ENCODE measurements at regions not wholly inside any gene's neighbourhood (a gene's known extent, or its start where the extent isn't known, plus 50 kb on each side); places are given as distances from the start of the nearest gene placed in this dataset.

DNA sequence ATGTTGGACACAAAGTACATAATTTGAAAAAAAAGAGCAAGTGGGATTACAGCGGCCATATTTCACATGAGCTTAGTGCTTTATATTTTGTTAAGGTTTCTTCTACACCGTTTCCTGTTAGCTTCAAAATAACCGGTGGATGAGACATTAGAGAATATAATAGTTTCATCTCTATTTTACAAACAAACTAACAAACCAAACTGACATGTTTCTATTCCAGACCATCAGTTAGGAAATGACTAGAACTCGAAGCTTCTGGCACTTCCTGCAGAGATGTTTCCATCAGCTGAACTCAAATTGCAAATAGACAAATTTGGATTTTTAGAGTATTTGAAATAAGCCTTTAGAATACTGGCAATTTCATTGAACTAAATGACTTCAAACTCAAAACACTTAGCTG, 86.5 kb downstream of the MTRR start:
- H3K36me3 Mint-ChIP-seq (ENCODE audit: unreplicated experiment) = no peaks in the 10 kb centered on the region
- no peak overlapping the region for H3K27ac Mint-ChIP-seq (ENCODE audit: unreplicated experiment)
- DNase-seq = no peak
- H3K9me3 Mint-ChIP-seq (ENCODE audit: unreplicated experiment) = peaks cover 2% of the 10 kb centered on the region
- H3K4me1 Mint-ChIP-seq (ENCODE audit: low read depth, unreplicated experiment) = no peaks in the 10 kb centered on the region
- TF ChIP-seq, protein P1, sequence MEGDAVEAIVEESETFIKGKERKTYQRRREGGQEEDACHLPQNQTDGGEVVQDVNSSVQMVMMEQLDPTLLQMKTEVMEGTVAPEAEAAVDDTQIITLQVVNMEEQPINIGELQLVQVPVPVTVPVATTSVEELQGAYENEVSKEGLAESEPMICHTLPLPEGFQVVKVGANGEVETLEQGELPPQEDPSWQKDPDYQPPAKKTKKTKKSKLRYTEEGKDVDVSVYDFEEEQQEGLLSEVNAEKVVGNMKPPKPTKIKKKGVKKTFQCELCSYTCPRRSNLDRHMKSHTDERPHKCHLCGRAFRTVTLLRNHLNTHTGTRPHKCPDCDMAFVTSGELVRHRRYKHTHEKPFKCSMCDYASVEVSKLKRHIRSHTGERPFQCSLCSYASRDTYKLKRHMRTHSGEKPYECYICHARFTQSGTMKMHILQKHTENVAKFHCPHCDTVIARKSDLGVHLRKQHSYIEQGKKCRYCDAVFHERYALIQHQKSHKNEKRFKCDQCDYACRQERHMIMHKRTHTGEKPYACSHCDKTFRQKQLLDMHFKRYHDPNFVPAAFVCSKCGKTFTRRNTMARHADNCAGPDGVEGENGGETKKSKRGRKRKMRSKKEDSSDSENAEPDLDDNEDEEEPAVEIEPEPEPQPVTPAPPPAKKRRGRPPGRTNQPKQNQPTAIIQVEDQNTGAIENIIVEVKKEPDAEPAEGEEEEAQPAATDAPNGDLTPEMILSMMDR (IDR thresholded peaks at IDR 0.05; ENCODE audit: partially characterized antibody, unreplicated experiment) = no peak
- no peaks in the 10 kb centered on the region for H3K27me3 Mint-ChIP-seq (ENCODE audit: unreplicated experiment)
- H3K4me3 Mint-ChIP-seq (ENCODE audit: unreplicated experiment) = no peak overlapping the region

DNA sequence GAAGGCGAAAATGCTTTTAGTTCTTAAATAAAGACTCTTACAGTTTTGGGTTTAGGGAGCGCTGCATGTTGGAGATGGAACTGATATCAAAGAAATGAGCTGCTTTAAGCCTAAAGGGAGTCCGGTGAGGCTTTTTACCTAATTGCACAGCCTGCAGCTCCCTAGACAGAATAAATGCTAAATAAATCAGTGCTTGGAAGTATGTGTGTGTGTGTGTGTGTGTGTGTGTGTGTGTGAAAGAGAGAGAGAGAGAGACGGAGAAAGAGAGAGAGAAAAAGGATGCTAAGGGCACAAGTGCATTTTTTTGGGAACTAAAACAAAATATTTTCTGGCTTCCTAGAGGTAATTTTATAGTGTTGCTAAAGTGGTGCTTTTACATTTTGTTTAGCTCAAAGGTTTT, 88.4 kb downstream of the MTRR start:
- TF ChIP-seq, protein P1 (IDR thresholded peaks at IDR 0.05; ENCODE audit: partially characterized antibody, unreplicated experiment) = no peak
- no peak for DNase-seq
- no peaks in the 10 kb centered on the region for H3K4me1 Mint-ChIP-seq (ENCODE audit: low read depth, unreplicated experiment)
- no peak overlapping the region for H3K4me3 Mint-ChIP-seq (ENCODE audit: unreplicated experiment)
- no peak overlapping the region for H3K27ac Mint-ChIP-seq (ENCODE audit: unreplicated experiment)
- no peaks in the 10 kb centered on the region for H3K9me3 Mint-ChIP-seq (ENCODE audit: unreplicated experiment)
- no peaks in the 10 kb centered on the region for H3K27me3 Mint-ChIP-seq (ENCODE audit: unreplicated experiment)
- H3K36me3 Mint-ChIP-seq (ENCODE audit: unreplicated experiment) = no peaks in the 10 kb centered on the region

DNA sequence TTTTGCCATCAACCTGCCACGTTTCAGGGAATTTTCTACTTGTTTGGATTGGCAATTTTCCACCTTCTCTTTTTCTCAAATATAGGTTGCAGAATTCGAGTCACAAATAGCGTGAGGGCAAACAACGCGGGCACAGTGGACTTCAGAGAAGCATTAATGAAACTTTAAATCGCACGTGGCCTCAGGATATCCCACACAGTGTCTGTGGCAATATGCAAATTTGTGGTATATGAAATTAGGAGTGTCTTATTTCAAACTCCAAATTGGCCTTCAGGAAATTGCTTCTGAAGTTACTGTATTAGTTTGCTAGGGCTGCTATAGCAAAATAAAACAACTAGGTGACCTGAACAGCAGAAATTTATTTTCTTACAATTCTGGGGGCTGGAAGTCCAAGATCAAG, 91.2 kb downstream of the MTRR start:
- no peak overlapping the region for H3K27ac Mint-ChIP-seq (ENCODE audit: unreplicated experiment)

DNA sequence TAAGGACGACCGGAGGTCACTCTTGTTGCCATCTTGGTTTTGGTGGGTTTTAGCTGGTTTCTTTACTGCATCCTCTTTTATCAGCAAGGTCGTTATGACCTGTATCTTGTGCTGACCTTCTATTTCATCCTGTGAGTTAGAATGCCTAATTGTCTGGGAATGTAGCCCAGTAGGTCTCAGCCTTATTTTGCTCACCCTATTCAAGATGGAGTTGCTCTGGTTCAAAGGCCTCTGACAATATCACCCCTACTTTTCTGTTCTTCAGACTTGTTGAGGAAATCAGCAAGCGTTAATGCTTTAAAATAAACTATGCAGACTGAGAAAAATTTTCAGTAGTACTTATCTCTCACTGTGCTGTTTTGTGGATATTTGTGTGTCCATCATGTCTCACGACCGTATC, 92.6 kb downstream of the MTRR start:
- Mint-ChIP-seq H3K27ac (ENCODE audit: unreplicated experiment) (no peak overlapping the region), H3K9me3 (ENCODE audit: unreplicated experiment) (no peaks in the 10 kb centered on the region), H3K27me3 (ENCODE audit: unreplicated experiment) (no peaks in the 10 kb centered on the region), H3K36me3 (ENCODE audit: unreplicated experiment) (no peaks in the 10 kb centered on the region), H3K4me3 (ENCODE audit: unreplicated experiment) (no peak overlapping the region), H3K4me1 (ENCODE audit: low read depth, unreplicated experiment) (no peaks in the 10 kb centered on the region)
- TF ChIP-seq, protein P1 (IDR thresholded peaks at IDR 0.05; ENCODE audit: partially characterized antibody, unreplicated experiment) = no peak
- DNase-seq = no peak

More for the DNA sequence above, 91.2 kb downstream of the MTRR start:
- TF ChIP-seq, protein P1 (IDR thresholded peaks at IDR 0.05; ENCODE audit: partially characterized antibody, unreplicated experiment) = no peak
- Mint-ChIP-seq H3K4me3 (ENCODE audit: unreplicated experiment) (no peak overlapping the region), H3K36me3 (ENCODE audit: unreplicated experiment) (no peaks in the 10 kb centered on the region), H3K27me3 (ENCODE audit: unreplicated experiment) (no peaks in the 10 kb centered on the region), H3K9me3 (ENCODE audit: unreplicated experiment) (no peaks in the 10 kb centered on the region), H3K4me1 (ENCODE audit: low read depth, unreplicated experiment) (no peaks in the 10 kb centered on the region)
- no peak for DNase-seq

DNA sequence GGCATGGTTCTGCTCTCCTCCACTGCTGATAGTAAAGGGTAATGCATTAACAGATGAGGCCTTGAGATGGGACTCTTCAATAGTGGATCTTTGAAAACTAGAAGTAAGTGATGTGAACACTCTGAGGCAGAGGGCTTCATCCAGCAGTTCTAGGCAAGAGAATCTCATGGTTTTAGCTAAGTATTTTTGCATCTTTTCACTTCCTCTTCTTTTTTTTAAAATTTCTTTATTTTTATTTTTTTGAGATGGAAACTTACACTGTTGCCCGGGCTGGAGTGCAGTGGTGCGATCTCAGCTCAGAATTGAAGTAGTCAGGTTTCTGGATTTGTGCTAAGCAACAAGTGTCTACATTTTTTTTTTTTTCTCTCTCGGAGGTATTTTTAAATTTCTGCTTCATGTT, 101.9 kb downstream of the MTRR start:
- Mint-ChIP-seq H3K9me3 (ENCODE audit: unreplicated experiment) (no peaks in the 10 kb centered on the region), H3K27me3 (ENCODE audit: unreplicated experiment) (no peaks in the 10 kb centered on the region), H3K36me3 (ENCODE audit: unreplicated experiment) (no peaks in the 10 kb centered on the region), H3K4me3 (ENCODE audit: unreplicated experiment) (no peak overlapping the region), H3K4me1 (ENCODE audit: low read depth, unreplicated experiment) (no peaks in the 10 kb centered on the region), H3K27ac (ENCODE audit: unreplicated experiment) (no peak overlapping the region)
- DNase-seq = no peak
- TF ChIP-seq, protein P1 (IDR thresholded peaks at IDR 0.05; ENCODE audit: partially characterized antibody, unreplicated experiment) = no peak
